HG02763 (cell line): ENCODE measurements at regions not wholly inside any gene's neighbourhood (a gene's known extent, or its start where the extent isn't known, plus 50 kb on each side); places are given as distances from the start of the nearest gene placed in this dataset.

Experiments used
- ATAC-seq: cut with Tn5 transposase; IDR thresholded peaks from one replicate; pipeline ENCODE4 v1.9.1; 2021; ENCODE audit warnings: mild to moderate bottlenecking, moderate library complexity; ENCODE audit not compliant: unreplicated experiment

DNA sequence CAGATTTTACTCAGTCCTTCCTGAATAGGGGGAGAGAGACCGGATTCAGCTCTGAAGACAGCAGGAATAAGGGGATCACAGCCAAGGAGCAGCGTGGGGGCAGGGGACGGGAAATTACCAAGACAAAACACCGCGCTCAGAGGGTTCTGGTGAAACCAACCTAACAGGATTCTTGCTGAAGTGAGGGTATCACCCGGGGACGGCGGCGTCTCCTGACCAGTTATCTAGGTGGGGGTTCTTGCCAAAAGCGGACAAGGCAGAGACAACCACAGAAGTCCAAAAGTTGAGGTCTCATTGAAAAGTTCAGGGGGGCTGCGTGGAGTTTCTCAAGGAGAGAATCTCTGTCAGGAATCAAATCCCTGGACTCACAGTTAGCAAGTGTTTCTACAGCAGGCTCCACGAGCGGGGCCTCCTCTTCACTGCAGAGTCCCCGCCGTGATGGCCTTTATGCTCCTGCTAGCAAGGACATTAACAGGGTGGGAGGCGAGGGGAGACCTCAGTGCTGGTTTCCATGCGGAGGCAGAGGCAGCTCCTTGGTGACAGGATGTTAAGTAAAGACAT is 291.0 kb downstream of the BRD1 start:
- ATAC-seq: no peak

DNA sequence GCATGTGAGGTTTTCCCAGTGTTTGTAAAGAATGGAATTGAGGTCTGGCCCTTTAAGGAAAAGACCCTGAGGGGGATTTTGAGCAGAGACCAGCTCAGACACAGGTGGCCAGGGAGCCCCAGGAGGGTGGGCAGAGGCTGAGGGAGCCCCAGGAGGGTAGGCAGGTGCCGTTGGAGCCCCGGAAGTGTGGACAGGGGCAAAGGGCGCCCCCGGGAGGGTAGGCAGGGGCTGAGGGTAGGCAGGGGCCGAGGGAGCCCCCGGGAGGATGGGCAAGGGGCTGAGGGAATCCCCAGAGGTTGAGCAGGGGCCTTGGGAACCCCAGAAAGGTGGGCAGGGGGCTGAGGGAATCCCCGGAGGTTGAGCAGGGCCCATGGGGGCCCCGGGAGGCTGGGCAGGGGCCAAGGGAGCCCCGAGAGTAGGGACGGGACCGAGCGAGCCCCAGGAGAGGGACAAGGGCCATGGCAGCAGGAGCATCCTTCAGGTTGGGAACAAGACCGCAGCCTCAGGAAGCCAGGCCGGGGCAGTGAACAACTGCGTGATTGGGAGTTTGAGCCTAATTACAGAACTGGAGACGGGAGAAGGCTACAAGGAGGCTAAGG is 292.0 kb downstream of the BRD1 start:
- no peak for ATAC-seq

DNA sequence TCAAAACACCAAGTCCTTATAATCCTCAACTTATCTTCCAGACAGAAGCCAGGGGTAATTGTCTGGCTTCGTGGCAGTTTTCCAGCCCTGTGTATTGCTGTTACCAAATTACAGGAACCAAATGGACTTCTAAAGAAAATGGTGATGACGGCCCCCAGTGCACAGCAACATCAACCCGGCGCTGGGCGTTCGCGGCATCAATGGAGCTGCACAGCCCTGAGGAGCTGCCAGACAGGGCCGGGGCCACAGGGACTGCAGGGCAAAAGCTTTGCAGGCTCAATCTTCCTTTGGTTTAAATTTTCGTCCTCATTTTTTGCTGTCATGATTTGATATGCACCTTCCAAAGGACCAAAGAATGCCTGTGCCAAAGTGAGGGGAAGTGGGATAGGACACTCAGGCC is 292.5 kb downstream of the BRD1 start:
- ATAC-seq: no peak

- no peak for ATAC-seq
Observed at GRCh38 chr22:49534386-49534785, 293.3 kb downstream of the BRD1 start.

DNA sequence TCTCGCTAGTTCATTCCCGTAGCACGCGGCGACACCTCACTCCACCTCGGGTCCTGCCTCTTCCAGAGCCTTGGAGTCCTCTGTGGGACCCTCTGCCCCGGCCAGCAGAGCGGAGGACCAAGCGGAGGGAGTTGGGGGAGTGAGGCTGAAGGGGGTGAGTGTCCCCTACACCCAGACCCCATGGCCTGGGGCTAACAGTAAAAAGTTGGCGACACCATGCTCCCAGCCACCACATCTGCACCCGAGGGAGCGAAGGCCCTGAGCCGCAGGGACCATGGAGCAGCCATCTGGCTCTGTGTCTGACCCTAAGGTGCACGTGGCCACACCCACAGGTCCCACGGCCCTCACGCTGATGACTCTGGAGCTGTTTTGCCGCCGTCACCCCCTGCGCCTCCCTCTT is 293.8 kb downstream of the BRD1 start:
- ATAC-seq: no peak

DNA sequence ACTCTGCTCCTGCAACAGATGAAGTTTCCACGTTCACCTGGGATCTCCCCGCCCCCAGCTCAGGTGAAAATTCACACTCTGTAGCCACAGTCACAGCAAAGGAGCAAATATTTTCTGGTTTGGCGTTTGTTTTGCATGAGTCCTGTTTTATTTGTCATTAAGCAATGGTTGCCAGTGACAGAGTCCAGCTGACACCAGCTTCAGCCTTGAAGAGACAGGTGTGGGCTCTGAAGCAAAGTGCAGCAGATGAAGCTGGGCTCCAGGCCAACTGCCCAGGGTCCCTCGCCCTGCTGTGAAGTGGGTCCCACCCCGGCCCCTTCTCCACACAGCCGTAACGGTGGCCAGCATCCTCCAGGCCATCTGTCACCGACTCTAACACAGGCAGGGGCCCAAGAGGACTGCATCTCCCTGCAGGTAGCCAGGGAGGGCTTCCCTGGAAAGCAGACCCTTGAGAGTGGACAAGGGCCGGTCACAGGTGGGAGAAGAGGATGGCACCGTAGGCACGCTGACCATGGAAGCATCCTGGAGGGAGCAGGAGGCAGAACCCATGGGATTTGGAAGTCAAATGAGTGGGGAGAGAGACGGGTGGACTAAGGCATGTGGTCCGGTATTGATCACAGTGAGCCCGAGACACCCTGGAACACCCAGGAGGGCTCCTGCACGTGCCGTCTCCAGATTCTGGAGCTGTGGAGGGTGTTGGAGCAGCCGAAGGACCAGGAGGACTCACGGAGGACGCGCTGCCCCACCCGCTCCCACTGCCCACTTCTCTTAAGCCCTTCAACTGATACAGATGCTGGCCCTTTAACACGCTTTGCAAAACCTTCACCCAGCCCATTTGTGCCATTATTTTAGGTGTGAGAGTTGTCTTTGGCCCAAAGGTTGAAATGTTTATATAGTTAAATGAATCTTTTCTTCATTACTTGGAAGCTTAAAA is 294.5 kb downstream of the BRD1 start:
- ATAC-seq: no peak

DNA sequence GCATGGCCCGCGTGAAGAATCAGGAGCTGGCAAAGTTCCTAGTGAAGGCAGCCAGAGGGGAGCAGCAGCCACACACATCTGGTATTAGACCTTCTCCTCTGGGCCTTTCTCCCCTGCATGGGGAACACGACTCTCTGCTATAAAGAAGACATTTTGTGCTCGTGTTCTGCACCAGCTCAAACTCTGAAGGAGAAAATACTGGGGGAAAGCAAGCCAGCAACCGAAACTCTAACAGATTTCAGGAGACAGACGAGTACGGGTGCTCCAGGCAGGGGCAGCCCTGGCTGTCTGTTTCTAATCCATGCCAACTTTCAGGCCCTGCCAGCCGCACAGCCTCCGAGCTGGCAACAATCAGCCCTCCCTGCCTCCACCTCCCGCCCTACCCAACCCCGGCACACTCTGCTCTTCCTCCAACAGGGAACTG is 296.3 kb downstream of the BRD1 start:
- ATAC-seq: no peak

GRCh38 chr22:49530671-49531367 is 296.9 kb downstream of the BRD1 start:
- ATAC-seq: no peak

- no peak for ATAC-seq
Observed at GRCh38 chr22:49528420-49528720, 299.3 kb downstream of the BRD1 start.

DNA sequence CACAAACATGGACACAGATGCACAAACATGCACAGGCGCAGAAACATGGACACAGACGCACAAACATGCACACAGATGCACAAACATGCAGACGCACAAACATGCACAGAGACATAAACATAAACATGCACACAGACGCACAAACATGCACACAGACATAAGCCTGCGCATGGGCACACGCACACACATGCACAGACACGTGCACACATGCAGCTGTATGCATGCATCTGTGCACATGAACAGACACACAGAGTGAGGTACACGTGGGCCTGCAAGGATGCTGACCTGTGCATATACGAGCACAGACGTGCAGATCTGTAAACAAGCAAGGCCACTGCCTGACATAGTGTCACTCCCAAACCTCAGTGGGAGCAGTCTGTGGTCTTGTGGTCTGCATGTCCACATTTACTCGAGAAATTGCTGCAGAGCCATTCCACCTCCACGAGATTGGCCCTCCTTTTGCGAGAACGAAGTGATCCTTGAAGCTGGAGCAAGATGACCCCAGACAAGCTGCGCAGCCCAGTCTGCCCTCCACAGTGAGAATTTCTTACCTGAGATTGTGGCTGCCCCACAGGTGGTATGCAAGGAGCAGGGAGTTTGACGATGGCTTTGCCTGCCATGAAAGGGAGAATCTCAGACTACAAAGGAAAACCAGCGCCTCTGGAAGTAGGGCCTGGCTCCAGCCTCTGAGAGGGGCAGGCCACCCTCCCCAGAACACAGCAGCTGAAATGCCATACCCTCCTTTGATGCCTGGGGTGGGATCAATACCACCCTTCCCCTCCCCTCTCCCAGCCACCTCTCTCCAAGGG is 299.9 kb downstream of the BRD1 start:
- no peak for ATAC-seq

GRCh38 chr22:49525801-49526535 is 301.7 kb downstream of the BRD1 start:
- no peak for ATAC-seq

DNA sequence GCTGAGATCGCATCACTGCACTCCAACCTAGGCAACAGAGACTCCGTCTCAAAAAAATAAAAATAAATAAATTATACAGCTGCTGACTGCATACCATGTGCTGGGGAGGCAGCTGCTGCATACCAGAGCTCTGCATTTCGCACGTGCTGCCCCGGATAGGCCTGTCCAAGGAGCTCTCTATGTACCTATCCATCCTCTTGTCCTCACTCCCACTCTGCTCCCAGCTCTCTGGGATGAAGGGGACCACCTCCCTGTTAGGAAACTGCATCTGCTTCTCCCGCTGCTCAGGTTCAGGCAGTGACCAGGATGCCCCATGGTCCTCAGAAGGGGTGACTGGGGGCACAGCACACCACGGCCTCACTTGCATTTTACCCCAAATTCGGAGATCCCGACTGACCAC is 302.3 kb downstream of the BRD1 start:
- no peak for ATAC-seq

DNA sequence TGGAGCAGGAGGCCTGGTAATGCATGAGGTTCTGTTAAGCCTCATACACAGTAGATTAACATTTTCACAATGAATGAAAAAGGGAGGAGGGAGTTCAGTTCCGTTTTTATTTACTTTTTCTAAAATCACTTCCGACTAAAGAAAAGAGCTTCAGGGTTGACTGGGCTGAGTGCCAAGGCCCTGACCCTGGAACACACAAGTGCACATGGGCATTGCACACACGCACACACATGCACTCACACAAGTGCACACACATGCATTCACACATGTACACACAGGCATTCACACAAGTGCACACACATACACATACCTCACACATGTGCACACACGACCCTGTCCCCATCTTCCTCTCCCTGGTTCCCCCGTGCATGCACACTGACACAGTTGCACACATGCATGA is 303.3 kb downstream of the BRD1 start:
- ATAC-seq: no peak

GRCh38 chr22:49523374-49524008 is 304.2 kb downstream of the BRD1 start:
- ATAC-seq: no peak

DNA sequence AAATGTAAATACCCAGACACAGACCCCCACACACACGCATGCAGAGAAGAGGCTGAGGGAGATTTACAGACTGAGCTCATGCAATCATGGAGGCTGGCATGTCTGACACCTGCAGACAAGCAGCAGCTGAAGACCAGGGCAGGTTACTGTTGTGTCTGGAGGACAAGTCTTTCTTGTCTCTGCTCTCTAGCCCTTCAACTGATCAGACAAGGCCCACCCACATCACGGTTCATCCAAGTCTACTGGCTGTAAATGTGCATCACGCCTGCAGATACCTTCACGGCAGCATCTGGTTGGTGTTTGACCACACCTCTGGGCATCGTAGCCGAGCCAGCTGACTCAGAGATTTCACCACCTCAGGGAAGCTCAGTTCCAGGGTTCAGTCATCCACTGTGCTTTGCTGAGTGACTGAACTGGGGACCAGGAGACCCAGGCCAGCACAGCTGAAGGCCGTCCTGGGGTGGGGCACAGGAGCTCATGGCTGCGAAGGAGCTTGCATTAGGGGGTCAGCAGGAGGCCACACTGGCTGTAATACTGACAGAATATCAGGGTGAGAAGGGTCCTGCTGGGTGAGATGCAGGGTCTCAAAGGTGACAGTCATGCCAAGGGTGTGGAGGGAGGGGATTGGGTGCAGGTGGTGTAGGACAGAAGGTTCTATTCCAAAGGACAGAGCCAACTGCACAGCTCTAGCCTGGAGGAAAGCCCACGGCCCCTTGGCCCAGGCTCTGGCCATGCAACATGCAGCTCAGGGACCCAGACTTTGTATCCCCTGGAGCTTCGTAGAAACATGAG is 304.9 kb downstream of the BRD1 start:
- ATAC-seq: no peak

DNA sequence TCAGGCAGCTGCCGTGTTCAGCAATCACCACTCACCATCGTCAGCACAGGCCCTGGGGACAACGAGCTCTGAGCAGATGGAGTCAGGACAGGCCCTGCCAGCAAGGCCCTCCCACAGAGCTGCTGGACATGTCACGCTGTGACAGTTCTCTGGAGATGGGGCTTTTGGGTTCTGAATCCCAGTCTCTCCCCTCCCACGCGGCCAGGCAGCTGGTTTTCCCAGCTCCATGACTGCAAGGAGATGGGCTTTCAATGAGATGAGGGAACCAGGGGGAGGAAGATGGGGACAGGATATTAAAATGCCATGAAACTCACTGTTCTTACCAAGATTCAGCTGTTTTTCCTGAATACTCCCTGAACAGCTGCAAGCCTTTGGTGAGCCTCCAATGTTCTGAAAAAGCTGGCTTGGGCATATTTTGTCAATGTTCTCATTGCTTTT is 305.9 kb downstream of the BRD1 start:
- ATAC-seq: no peak

DNA sequence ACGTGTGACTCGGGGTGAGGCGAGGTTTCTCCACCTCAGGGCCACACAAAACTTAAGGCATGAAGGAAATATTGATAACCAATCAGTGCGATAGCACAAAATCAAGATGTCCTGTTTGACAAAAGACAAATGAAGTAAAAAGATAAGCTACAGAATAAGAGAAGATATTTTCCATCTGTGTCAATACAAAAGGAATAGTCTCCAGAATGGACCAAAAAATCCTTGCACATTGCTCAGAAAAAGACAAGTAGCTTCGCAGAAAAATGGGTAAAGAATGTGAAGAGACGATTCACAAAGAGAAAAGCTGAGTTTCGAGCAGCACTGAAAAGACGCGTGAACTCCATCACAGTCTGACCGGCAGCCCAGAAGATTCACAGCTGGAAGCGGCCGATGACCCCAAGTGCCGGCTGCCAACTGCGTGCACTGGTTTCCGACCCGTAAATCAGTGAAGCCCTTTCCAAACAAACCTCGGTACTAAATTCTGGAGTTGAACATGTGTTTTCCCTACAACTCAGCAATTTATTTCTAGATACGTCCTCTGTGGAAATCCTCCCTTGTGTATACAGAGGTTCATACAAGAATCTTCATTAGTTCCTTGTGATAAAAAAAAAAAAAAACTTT is 308.4 kb downstream of the BRD1 start:
- ATAC-seq: no peak

GRCh38 chr22:49518436-49518970 is 309.2 kb downstream of the BRD1 start:
- ATAC-seq: no peak
